CD14-positive monocyte (primary cell): ENCODE measurements at regions not wholly inside any gene's neighbourhood (a gene's known extent, or its start where the extent isn't known, plus 50 kb on each side); places are given as distances from the start of the nearest gene placed in this dataset.

Experiments used
- DNase-seq, 3 donors: peaks; one replicate each; pipeline ENCODE4 v3.0.0-alpha.2; 2011 to 2022
- H2AFZ ChIP-seq: 2 replicates; pipeline ENCODE4 v1.6.0; 2012; ENCODE audit warnings: mild to moderate bottlenecking, low read depth, low read length, inconsistent platforms; ENCODE audit not compliant: insufficient read depth, poor library complexity, severe bottlenecking
- H3K27ac ChIP-seq, 2 donors: 1 replicate in 1 of 2; 2 replicates in 1 of 2; pipeline ENCODE4 v1.5.1; 2012 to 2013; ENCODE audit warnings: low read length in 2 of 2, control low read depth in 1 of 2, inconsistent platforms in 1 of 2, low read depth in 1 of 2, mild to moderate bottlenecking in 1 of 2
- H3K27me3 ChIP-seq, 2 donors: one replicate each; pipeline versions ENCODE4 v1.6.0 to v1.6.1; 2011 to 2013; ENCODE audit warnings: low read length in 2 of 2; ENCODE audit not compliant: control insufficient read depth in 2 of 2, insufficient read depth in 2 of 2
- H3K36me3 ChIP-seq, 2 donors: replicated peaks in 1 of 2; 1 replicate in 1 of 2; 2 replicates in 1 of 2; pipeline versions ENCODE4 v1.5.1 to v1.6.1; 2012 to 2013; ENCODE audit warnings: low read length in 2 of 2, control low read depth in 1 of 2, inconsistent platforms in 1 of 2, mild to moderate bottlenecking in 1 of 2; ENCODE audit not compliant: insufficient read depth in 2 of 2, control insufficient read depth in 1 of 2
- H3K4me1 ChIP-seq, 2 donors: 1 replicate in 1 of 2; 2 replicates in 1 of 2; pipeline versions ENCODE4 v1.5.1 to v1.6.1; 2012 to 2013; ENCODE audit warnings: low read length in 2 of 2, control low read depth in 1 of 2, inconsistent platforms in 1 of 2, mild to moderate bottlenecking in 1 of 2, moderate library complexity in 1 of 2; ENCODE audit not compliant: insufficient read depth in 2 of 2, control insufficient read depth in 1 of 2
- H3K4me2 ChIP-seq: replicated peaks from 2 replicates; pipeline ENCODE3; 2012; ENCODE audit warnings: low read length, moderate library complexity, mild to moderate bottlenecking; ENCODE audit not compliant: poor library complexity, severe bottlenecking; ENCODE audit errors: extremely low read depth
- H3K4me3 ChIP-seq, 3 experiments: fragments of 200-600 bp in 1 of 3; sonication (generic) in 1 of 3; replicated peaks in 1 of 3; 1 replicate in 2 of 3; 2 replicates in 1 of 3; pipeline ENCODE4 v1.5.1; 2011 to 2013; ENCODE audit warnings: low read length in 3 of 3, mild to moderate bottlenecking in 3 of 3, control low read depth in 2 of 3, low read depth in 2 of 3, inconsistent platforms in 1 of 3, moderate library complexity in 1 of 3
- H3K79me2 ChIP-seq: 2 replicates; pipeline ENCODE4 v1.6.0; 2012; ENCODE audit warnings: mild to moderate bottlenecking, control low read depth, inconsistent platforms, low read length, moderate library complexity; ENCODE audit not compliant: insufficient read depth
- H3K9ac ChIP-seq: 2 replicates; pipeline ENCODE4 v1.6.0; 2017; ENCODE audit warnings: low read length, mild to moderate bottlenecking; ENCODE audit not compliant: insufficient read depth, poor library complexity, severe bottlenecking
- H3K9me3 ChIP-seq, 2 donors: replicated peaks in 1 of 2; 1 replicate in 1 of 2; 2 replicates in 1 of 2; pipeline versions ENCODE4 v1.5.1 to v1.6.1; 2012 to 2013; ENCODE audit warnings: low read length in 2 of 2, control low read depth in 1 of 2; ENCODE audit not compliant: control insufficient read depth in 1 of 2, insufficient read depth in 1 of 2
- H4K20me1 ChIP-seq: 2 replicates; pipeline ENCODE4 v1.6.0; 2012; ENCODE audit warnings: mild to moderate bottlenecking, low read length, control low read depth, moderate library complexity; ENCODE audit not compliant: insufficient read depth
- H3K27ac Mint-ChIP-seq, 7 donors: one replicate each; pipeline ENCODE4 v1.8.0; 2020; ENCODE audit warnings: mild to moderate bottlenecking in 7 of 7, mixed read lengths in 7 of 7, moderate library complexity in 6 of 7, inconsistent platforms in 2 of 7
- H3K27me3 Mint-ChIP-seq, 3 donors: one replicate each; pipeline ENCODE4 v1.8.0; 2021 to 2022; ENCODE audit warnings: low read depth in 3 of 3, mild to moderate bottlenecking in 3 of 3, mixed read lengths in 3 of 3, moderate library complexity in 3 of 3, inconsistent platforms in 1 of 3
- H3K36me3 Mint-ChIP-seq, 2 donors: one replicate each; pipeline ENCODE4 v1.8.0; 2020; ENCODE audit warnings: mixed read lengths in 2 of 2, inconsistent platforms in 1 of 2, mild to moderate bottlenecking in 1 of 2
- H3K4me1 Mint-ChIP-seq: one replicate; pipeline ENCODE4 v1.8.0; 2020; ENCODE audit warnings: mild to moderate bottlenecking, mixed read lengths
- H3K4me3 Mint-ChIP-seq, 2 donors: one replicate each; pipeline ENCODE4 v1.8.0; 2020; ENCODE audit warnings: mild to moderate bottlenecking in 2 of 2, mixed read lengths in 2 of 2, moderate library complexity in 1 of 2
- H3K9me3 Mint-ChIP-seq, 7 donors: one replicate each; pipeline ENCODE4 v1.8.0; 2020 to 2022; ENCODE audit warnings: mixed read lengths in 7 of 7, mild to moderate bottlenecking in 6 of 7, moderate library complexity in 6 of 7, inconsistent platforms in 2 of 7
- CTCF ChIP-seq: fragments of 200-600 bp; IDR thresholded peaks from one replicate; pipeline ENCODE4 v1.8.0; 2022; ENCODE audit warnings: antibody characterized with exemption, mild to moderate bottlenecking
- WGBS: methylation state at CpG from one replicate; pipeline ENCODE4 v1.1.5; 2013; ENCODE audit warnings: missing lambda C conversion rate; ENCODE audit not compliant: insufficient coverage; 5-methylcytosine and 5-hydroxymethylcytosine counted together
- intact Hi-C, 2 donors: fragments of 100-400 bp; cut with micrococcal nuclease; formaldehyde crosslinking; loops; one replicate each; pipeline versions ENCODE4 v1.15.0 to v1.15.1; 2023

- Mint-ChIP-seq H3K9me3 (peaks cover 0 to 6% (median 4%) of the 10 kb centered on the region in 7 donors), H3K4me3 (no peak overlapping the region), H3K36me3 (no peaks in the 10 kb centered on the region), H3K27ac (no peak overlapping the region), H3K4me1 (no peaks in the 10 kb centered on the region), H3K27me3 (no peaks in the 10 kb centered on the region)
- Histone ChIP-seq H2AFZ (no peak overlapping the region), H3K4me3 (no peak overlapping the region), H3K36me3 (no peaks in the 10 kb centered on the region), H3K9ac (no peak overlapping the region), H3K4me1 (no peaks in the 10 kb centered on the region), H3K4me2 (no peak overlapping the region), H4K20me1 (no peaks in the 10 kb centered on the region), H3K27me3 (no peaks in the 10 kb centered on the region), H3K27ac (no peak overlapping the region), H3K79me2 (no peaks in the 10 kb centered on the region), H3K9me3 (no peaks in the 10 kb centered on the region)
- intact Hi-C loops = no loop called here
- TF ChIP-seq CTCF = no peak
- WGBS = no CpG with 5 or more reads among the region's 3 CpGs
- DNase-seq = no peak
These were observed 270.3 kb upstream of the VLDLR start for GRCh38 chr9:2351324-2351723.

- no peaks in the 10 kb centered on the region for H3K4me1 ChIP-seq
- Mint-ChIP-seq H3K27me3 (no peaks in the 10 kb centered on the region), H3K4me1 (no peaks in the 10 kb centered on the region), H3K9me3 (peaks cover 0 to 2% (median 0%) of the 10 kb centered on the region in 7 donors), H3K4me3 (no peak overlapping the region), H3K36me3 (no peaks in the 10 kb centered on the region), H3K27ac (no peak overlapping the region)
- H3K27me3 ChIP-seq = no peaks in the 10 kb centered on the region
- no peak for DNase-seq
- H3K79me2 ChIP-seq = no peaks in the 10 kb centered on the region
- H3K27ac ChIP-seq = no peak overlapping the region
- H3K4me3 ChIP-seq = no peak overlapping the region
- H3K9me3 ChIP-seq = no peaks in the 10 kb centered on the region
- H4K20me1 ChIP-seq = no peaks in the 10 kb centered on the region
- no peak overlapping the region for H3K9ac ChIP-seq
- no peaks in the 10 kb centered on the region for H3K36me3 ChIP-seq
- intact Hi-C loops = no loop called here
- no peak overlapping the region for H3K4me2 ChIP-seq
- no peak overlapping the region for H2AFZ ChIP-seq
- WGBS = 40% methylated on average over 1 of the region's 4 CpGs
- TF ChIP-seq CTCF = no peak
These were observed 267.4 kb upstream of the VLDLR start for GRCh38 chr9:2354216-2354615.
